ENCODE measurements at regions not wholly inside any gene's neighbourhood (a gene's known extent, or its start where the extent isn't known, plus 50 kb on each side); places are given as distances from the start of the nearest gene placed in this dataset.

DNA sequence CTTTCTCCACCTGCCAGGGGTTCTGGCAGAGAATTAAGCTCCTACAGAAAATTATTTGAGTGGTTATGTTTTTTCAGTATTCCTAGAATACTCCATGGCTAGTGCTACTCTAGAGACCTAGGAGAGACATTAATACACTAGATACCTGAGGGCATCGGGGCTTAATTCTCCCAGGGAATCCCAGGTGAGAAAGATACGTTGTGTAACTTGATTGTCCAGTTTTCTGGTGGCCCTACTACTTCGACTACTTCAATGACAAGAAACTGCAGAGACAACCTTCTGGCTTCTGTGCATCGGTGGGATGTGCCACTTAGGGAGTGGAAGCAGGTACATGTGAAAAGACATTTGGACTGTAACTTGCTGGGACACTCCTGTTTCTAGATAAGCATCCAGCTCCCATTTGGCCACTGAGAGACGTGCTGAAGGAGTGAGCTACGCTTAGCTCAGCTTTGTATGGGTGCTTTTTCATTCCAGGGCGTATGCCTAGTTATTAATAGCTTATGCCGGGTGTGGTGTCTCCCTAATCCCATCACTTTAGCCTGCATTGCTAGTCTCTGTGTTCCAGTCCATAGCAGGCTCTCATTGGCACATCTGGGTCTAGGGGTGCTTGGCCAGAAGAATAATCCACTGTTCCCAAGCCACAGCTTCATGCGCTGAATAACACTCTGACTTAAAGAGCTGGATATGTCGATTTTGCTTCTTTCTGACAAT, 300.7 kb downstream of the SIPA1L2 start:
- Histone ChIP-seq H2BK5ac (ENCODE audit: insufficient read length, low read length) (no peak overlapping the region), H2AK5ac (ENCODE audit: insufficient read length, low read length) (no peak overlapping the region), H3K14ac (ENCODE audit: insufficient read depth, low read length) (no peak overlapping the region), H4K5ac (ENCODE audit: insufficient read length, low read depth, low read length) (no peak overlapping the region), H3K4me2 (ENCODE audit: insufficient read depth, insufficient read length, low read length) (no peak overlapping the region), H3K79me1 (ENCODE audit: insufficient read depth, low read depth, low read length, poor library complexity, severe bottlenecking) (no peaks in the 10 kb centered on the region), H3K4ac (ENCODE audit: low read depth, low read length) (no peak overlapping the region), H3T11ph (ENCODE audit: low read length) (no peak overlapping the region), H2AFZ (ENCODE audit: low read length) (no peak overlapping the region), H3K56ac (ENCODE audit: insufficient read length, low read depth, low read length) (no peak overlapping the region), H3K27ac (ENCODE audit: insufficient read length, low read depth, low read length) (no peak overlapping the region), H3K9me3 (ENCODE audit: control insufficient read depth, low read depth, low read length) (peaks cover 5% of the 10 kb centered on the region), H4K20me1 (ENCODE audit: control insufficient read depth, insufficient read depth, insufficient read length) (no peaks in the 10 kb centered on the region), H3K27me3 (ENCODE audit: insufficient read depth, low read length) (no peaks in the 10 kb centered on the region), H2BK120ac (ENCODE audit: low read depth, low read length, poor library complexity, severe bottlenecking) (no peak overlapping the region), H3K23me2 (ENCODE audit: insufficient read length, low read depth, low read length, poor library complexity, severe bottlenecking) (no peaks in the 10 kb centered on the region), H4K8ac (replicated peaks; ENCODE audit: insufficient read length, low read depth, low read length) (no peak overlapping the region), H3K18ac (ENCODE audit: insufficient read length, low read depth, low read length) (no peak overlapping the region), H3K79me2 (ENCODE audit: insufficient read depth, low read length) (no peaks in the 10 kb centered on the region), H3K4me1 (ENCODE audit: insufficient read depth, low read length) (no peaks in the 10 kb centered on the region), H2BK20ac (ENCODE audit: low read depth, low read length, poor library complexity, severe bottlenecking) (no peak overlapping the region), H3K23ac (ENCODE audit: insufficient read length, low read depth, low read length) (no peak overlapping the region), H2BK15ac (ENCODE audit: low read depth, low read length) (no peak overlapping the region), H2BK12ac (ENCODE audit: insufficient read length, low read depth, low read length) (no peak overlapping the region), H3K9ac (ENCODE audit: extremely low read depth, insufficient read length, low read length) (no peak overlapping the region), H4K91ac (ENCODE audit: insufficient read length, low read depth, low read length) (no peak overlapping the region)
- H3K9me3 Mint-ChIP-seq, result peaks cover 20 to 27% of the 10 kb centered on the region in 2 experiments
- peaks cover 3 to 5% of the 10 kb centered on the region in 2 experiments; a peak in 2 of 4 replicates for H3K4me1 Mint-ChIP-seq
- TF ChIP-seq, protein P1, sequence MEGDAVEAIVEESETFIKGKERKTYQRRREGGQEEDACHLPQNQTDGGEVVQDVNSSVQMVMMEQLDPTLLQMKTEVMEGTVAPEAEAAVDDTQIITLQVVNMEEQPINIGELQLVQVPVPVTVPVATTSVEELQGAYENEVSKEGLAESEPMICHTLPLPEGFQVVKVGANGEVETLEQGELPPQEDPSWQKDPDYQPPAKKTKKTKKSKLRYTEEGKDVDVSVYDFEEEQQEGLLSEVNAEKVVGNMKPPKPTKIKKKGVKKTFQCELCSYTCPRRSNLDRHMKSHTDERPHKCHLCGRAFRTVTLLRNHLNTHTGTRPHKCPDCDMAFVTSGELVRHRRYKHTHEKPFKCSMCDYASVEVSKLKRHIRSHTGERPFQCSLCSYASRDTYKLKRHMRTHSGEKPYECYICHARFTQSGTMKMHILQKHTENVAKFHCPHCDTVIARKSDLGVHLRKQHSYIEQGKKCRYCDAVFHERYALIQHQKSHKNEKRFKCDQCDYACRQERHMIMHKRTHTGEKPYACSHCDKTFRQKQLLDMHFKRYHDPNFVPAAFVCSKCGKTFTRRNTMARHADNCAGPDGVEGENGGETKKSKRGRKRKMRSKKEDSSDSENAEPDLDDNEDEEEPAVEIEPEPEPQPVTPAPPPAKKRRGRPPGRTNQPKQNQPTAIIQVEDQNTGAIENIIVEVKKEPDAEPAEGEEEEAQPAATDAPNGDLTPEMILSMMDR (conservative IDR thresholded peaks at IDR 0.05), result no peak
- no peak overlapping the region for H3K27ac Mint-ChIP-seq
- H3K27me3 Mint-ChIP-seq (ENCODE audit: low read depth), result peaks cover 12% of the 10 kb centered on the region
- H3K36me3 Mint-ChIP-seq (ENCODE audit: insufficient read depth in 1 of 3, low read depth in 3 of 3), result peaks cover 11 to 22% (median 11%) of the 10 kb centered on the region in 3 experiments
- no CpG with 5 or more reads among the region's 10 CpGs for WGBS (ENCODE audit: extremely low coverage, insufficient read length, low lambda C conversion rate)
- H3K4me3 Mint-ChIP-seq, result no peak overlapping the region
- DNase-seq, result no peak
